ENCODE measurements at regions not wholly inside any gene's neighbourhood (a gene's known extent, or its start where the extent isn't known, plus 50 kb on each side); places are given as distances from the start of the nearest gene placed in this dataset.

- no peaks in the 10 kb centered on the region for H4K20me1 ChIP-seq (ENCODE audit: control insufficient read depth, insufficient read depth, insufficient read length)
- H3K27me3 Mint-ChIP-seq (ENCODE audit: low read depth), result no peaks in the 10 kb centered on the region; the same call in 1 of the 2 replicates
- no peaks in the 10 kb centered on the region for H3K27me3 ChIP-seq (ENCODE audit: insufficient read depth, low read length)
- H3K36me3 Mint-ChIP-seq (ENCODE audit: insufficient read depth in 1 of 3, low read depth in 3 of 3), result peaks cover 18 to 42% (median 32%) of the 10 kb centered on the region in 3 experiments; a peak in 6 of 7 replicates
- H2BK120ac ChIP-seq (ENCODE audit: low read depth, low read length, poor library complexity, severe bottlenecking), result no peak overlapping the region
- no peaks in the 10 kb centered on the region for H3K23me2 ChIP-seq (ENCODE audit: insufficient read length, low read depth, low read length, poor library complexity, severe bottlenecking)
- peak overlapping the region; percentile 25 to 87 (median 70); a peak in 2 of 7 replicates for H3K27ac Mint-ChIP-seq
- no peak overlapping the region for H4K8ac ChIP-seq (replicated peaks; ENCODE audit: insufficient read length, low read depth, low read length)
- no peak overlapping the region for H2BK12ac ChIP-seq (ENCODE audit: insufficient read length, low read depth, low read length)
- no peak overlapping the region for H2AFZ ChIP-seq (ENCODE audit: low read length)
- no peak overlapping the region for H3K23ac ChIP-seq (ENCODE audit: insufficient read length, low read depth, low read length)
- no peak overlapping the region for H3T11ph ChIP-seq (ENCODE audit: low read length)
- H3K4me1 Mint-ChIP-seq, result peaks cover 21 to 48% of the 10 kb centered on the region in 2 experiments
- H2BK5ac ChIP-seq (ENCODE audit: insufficient read length, low read length), result no peak overlapping the region
- no peak overlapping the region for H3K4ac ChIP-seq (ENCODE audit: low read depth, low read length)
- H3K79me1 ChIP-seq (ENCODE audit: insufficient read depth, low read depth, low read length, poor library complexity, severe bottlenecking), result no peaks in the 10 kb centered on the region
- no CpG with 5 or more reads among the region's 17 CpGs for WGBS (ENCODE audit: extremely low coverage, insufficient read length, low lambda C conversion rate)
- H2BK15ac ChIP-seq (ENCODE audit: low read depth, low read length), result no peak overlapping the region
- H3K4me2 ChIP-seq (ENCODE audit: insufficient read depth, insufficient read length, low read length), result no peak overlapping the region
- H3K4me1 ChIP-seq (ENCODE audit: insufficient read depth, low read length), result no peaks in the 10 kb centered on the region
- no peaks in the 10 kb centered on the region; a peak in 1 of 5 replicates for H3K9me3 Mint-ChIP-seq
- no peak overlapping the region; a peak in 1 of 5 replicates for H3K4me3 Mint-ChIP-seq
- H3K79me2 ChIP-seq (ENCODE audit: insufficient read depth, low read length), result no peaks in the 10 kb centered on the region
- H3K27ac ChIP-seq (ENCODE audit: insufficient read length, low read depth, low read length), result no peak overlapping the region
- H4K5ac ChIP-seq (ENCODE audit: insufficient read length, low read depth, low read length), result no peak overlapping the region
- H3K9ac ChIP-seq (ENCODE audit: extremely low read depth, insufficient read length, low read length), result no peak overlapping the region
- no peak overlapping the region for H3K18ac ChIP-seq (ENCODE audit: insufficient read length, low read depth, low read length)
- no peak overlapping the region for H2BK20ac ChIP-seq (ENCODE audit: low read depth, low read length, poor library complexity, severe bottlenecking)
- H2AK5ac ChIP-seq (ENCODE audit: insufficient read length, low read length), result no peak overlapping the region
- no peaks in the 10 kb centered on the region for H3K9me3 ChIP-seq (ENCODE audit: control insufficient read depth, low read depth, low read length)
- DNase-seq, result no peak
- no peak overlapping the region for H3K14ac ChIP-seq (ENCODE audit: insufficient read depth, low read length)
- no peak overlapping the region for H4K91ac ChIP-seq (ENCODE audit: insufficient read length, low read depth, low read length)
- TF ChIP-seq, protein P1, sequence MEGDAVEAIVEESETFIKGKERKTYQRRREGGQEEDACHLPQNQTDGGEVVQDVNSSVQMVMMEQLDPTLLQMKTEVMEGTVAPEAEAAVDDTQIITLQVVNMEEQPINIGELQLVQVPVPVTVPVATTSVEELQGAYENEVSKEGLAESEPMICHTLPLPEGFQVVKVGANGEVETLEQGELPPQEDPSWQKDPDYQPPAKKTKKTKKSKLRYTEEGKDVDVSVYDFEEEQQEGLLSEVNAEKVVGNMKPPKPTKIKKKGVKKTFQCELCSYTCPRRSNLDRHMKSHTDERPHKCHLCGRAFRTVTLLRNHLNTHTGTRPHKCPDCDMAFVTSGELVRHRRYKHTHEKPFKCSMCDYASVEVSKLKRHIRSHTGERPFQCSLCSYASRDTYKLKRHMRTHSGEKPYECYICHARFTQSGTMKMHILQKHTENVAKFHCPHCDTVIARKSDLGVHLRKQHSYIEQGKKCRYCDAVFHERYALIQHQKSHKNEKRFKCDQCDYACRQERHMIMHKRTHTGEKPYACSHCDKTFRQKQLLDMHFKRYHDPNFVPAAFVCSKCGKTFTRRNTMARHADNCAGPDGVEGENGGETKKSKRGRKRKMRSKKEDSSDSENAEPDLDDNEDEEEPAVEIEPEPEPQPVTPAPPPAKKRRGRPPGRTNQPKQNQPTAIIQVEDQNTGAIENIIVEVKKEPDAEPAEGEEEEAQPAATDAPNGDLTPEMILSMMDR (conservative IDR thresholded peaks at IDR 0.05), result no peak
- H3K56ac ChIP-seq (ENCODE audit: insufficient read length, low read depth, low read length), result no peak overlapping the region
Measured at GRCh38 chr12:124404162-124404784, 109.4 kb downstream of the RFLNA start.

Data from H9 (cell line).